ENCODE measurements at regions not wholly inside any gene's neighbourhood (a gene's known extent, or its start where the extent isn't known, plus 50 kb on each side); places are given as distances from the start of the nearest gene placed in this dataset.

- Mint-ChIP-seq H3K27me3 (ENCODE audit: low read depth) (no peaks in the 10 kb centered on the region), H3K9me3 (peaks cover 16% of the 10 kb centered on the region), H3K27ac (no peak overlapping the region), H3K4me3 (no peak overlapping the region), H3K4me1 (ENCODE audit: low read depth) (no peaks in the 10 kb centered on the region), H3K36me3 (ENCODE audit: low read depth) (no peaks in the 10 kb centered on the region)
- DNase-seq (ENCODE audit: low spot score): no peak
Observed at GRCh38 chr9:82302968-82303655, 314.5 kb downstream of the SPATA31D1 start.

GRCh38 chr9:82308836-82309235 lies 320.3 kb downstream of the SPATA31D1 start:
- Mint-ChIP-seq H3K27me3 (ENCODE audit: low read depth) (no peaks in the 10 kb centered on the region), H3K9me3 (peaks cover 19% of the 10 kb centered on the region), H3K36me3 (ENCODE audit: low read depth) (no peaks in the 10 kb centered on the region), H3K27ac (no peak overlapping the region), H3K4me3 (no peak overlapping the region), H3K4me1 (ENCODE audit: low read depth) (no peaks in the 10 kb centered on the region)
- no peak for DNase-seq (ENCODE audit: low spot score)

GRCh38 chr9:82313697-82314096 lies 325.1 kb downstream of the SPATA31D1 start:
- Mint-ChIP-seq H3K36me3 (ENCODE audit: low read depth) (no peaks in the 10 kb centered on the region), H3K27ac (no peak overlapping the region), H3K27me3 (ENCODE audit: low read depth) (no peaks in the 10 kb centered on the region), H3K4me3 (no peak overlapping the region), H3K9me3 (peaks cover 21% of the 10 kb centered on the region), H3K4me1 (ENCODE audit: low read depth) (no peaks in the 10 kb centered on the region)
- DNase-seq (ENCODE audit: low spot score): no peak

DNA sequence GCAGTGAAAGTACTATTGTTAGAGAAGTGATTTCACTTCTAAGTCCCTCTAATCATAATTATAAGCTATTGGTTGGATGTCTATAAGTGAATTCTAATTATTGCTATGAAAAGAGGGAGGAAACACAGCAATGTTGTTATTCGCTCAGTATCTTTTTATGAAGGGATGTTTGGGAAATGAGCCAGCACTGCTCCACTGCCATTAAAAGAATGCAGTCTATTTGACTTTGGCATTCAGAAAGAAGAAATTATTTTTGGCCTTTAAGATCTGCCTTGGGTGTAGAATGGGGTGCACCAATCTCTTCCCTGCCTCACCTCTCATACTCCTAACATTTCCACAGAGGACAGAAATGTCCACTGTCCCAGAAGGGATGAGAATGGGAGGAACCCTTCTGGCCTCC lies 332.0 kb downstream of the SPATA31D1 start:
- no peak overlapping the region for H3K4me3 Mint-ChIP-seq
- no peaks in the 10 kb centered on the region for H3K4me1 Mint-ChIP-seq (ENCODE audit: low read depth)
- H3K27ac Mint-ChIP-seq: no peak overlapping the region
- H3K36me3 Mint-ChIP-seq (ENCODE audit: low read depth): no peaks in the 10 kb centered on the region
- H3K27me3 Mint-ChIP-seq (ENCODE audit: low read depth): no peaks in the 10 kb centered on the region
- no peak for DNase-seq (ENCODE audit: low spot score)
- H3K9me3 Mint-ChIP-seq: peaks cover 46% of the 10 kb centered on the region

- H3K9me3 Mint-ChIP-seq: peaks cover 69% of the 10 kb centered on the region
- H3K4me1 Mint-ChIP-seq (ENCODE audit: low read depth): no peaks in the 10 kb centered on the region
- no peaks in the 10 kb centered on the region for H3K27me3 Mint-ChIP-seq (ENCODE audit: low read depth)
- H3K27ac Mint-ChIP-seq: no peak overlapping the region
- no peak for DNase-seq (ENCODE audit: low spot score)
- no peak overlapping the region for H3K4me3 Mint-ChIP-seq
- no peaks in the 10 kb centered on the region for H3K36me3 Mint-ChIP-seq (ENCODE audit: low read depth)
Observed at GRCh38 chr9:82325907-82326306, 337.3 kb downstream of the SPATA31D1 start.

DNA sequence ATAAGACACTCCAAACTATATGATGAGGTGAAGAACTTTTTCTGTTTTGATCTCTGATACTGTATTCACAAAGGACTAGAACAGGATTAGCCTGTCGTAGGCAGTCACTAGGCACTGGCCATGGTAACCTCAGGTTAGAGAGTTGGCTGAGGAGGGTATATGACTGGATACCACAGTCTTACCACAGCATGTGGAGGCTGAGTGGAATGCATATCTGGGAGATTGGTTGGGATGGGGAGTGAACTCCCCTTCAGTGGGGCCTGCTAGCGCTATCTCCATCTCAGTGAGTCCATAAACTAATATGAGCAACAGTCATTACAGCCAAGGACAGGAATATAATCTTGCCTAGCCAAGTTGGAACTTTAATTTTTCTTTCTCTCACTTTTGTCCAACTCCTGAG lies 339.1 kb downstream of the SPATA31D1 start:
- no peak overlapping the region for H3K27ac Mint-ChIP-seq
- no peak overlapping the region for H3K4me3 Mint-ChIP-seq
- H3K4me1 Mint-ChIP-seq (ENCODE audit: low read depth): no peaks in the 10 kb centered on the region
- no peaks in the 10 kb centered on the region for H3K27me3 Mint-ChIP-seq (ENCODE audit: low read depth)
- DNase-seq (ENCODE audit: low spot score): no peak
- no peaks in the 10 kb centered on the region for H3K36me3 Mint-ChIP-seq (ENCODE audit: low read depth)
- H3K9me3 Mint-ChIP-seq: peaks cover 59% of the 10 kb centered on the region

- peaks cover 34% of the 10 kb centered on the region for H3K9me3 Mint-ChIP-seq
- H3K4me1 Mint-ChIP-seq (ENCODE audit: low read depth): no peaks in the 10 kb centered on the region
- H3K36me3 Mint-ChIP-seq (ENCODE audit: low read depth): no peaks in the 10 kb centered on the region
- H3K27ac Mint-ChIP-seq: no peak overlapping the region
- no peaks in the 10 kb centered on the region for H3K27me3 Mint-ChIP-seq (ENCODE audit: low read depth)
- no peak for DNase-seq (ENCODE audit: low spot score)
- no peak overlapping the region for H3K4me3 Mint-ChIP-seq
Observed at GRCh38 chr9:82331079-82331478, 342.5 kb downstream of the SPATA31D1 start.

- Mint-ChIP-seq H3K36me3 (ENCODE audit: low read depth) (no peaks in the 10 kb centered on the region), H3K4me3 (no peak overlapping the region), H3K27me3 (ENCODE audit: low read depth) (no peaks in the 10 kb centered on the region), H3K9me3 (peaks cover 23% of the 10 kb centered on the region), H3K4me1 (ENCODE audit: low read depth) (no peaks in the 10 kb centered on the region), H3K27ac (no peak overlapping the region)
- DNase-seq (ENCODE audit: low spot score): no peak
Observed at GRCh38 chr9:82332018-82332773, 343.6 kb downstream of the SPATA31D1 start.

- H3K9me3 Mint-ChIP-seq: peaks cover 17% of the 10 kb centered on the region
- H3K4me3 Mint-ChIP-seq: no peak overlapping the region
- DNase-seq (ENCODE audit: low spot score): no peak
Observed at GRCh38 chr9:82332774-82333152, 344.2 kb downstream of the SPATA31D1 start.

DNA sequence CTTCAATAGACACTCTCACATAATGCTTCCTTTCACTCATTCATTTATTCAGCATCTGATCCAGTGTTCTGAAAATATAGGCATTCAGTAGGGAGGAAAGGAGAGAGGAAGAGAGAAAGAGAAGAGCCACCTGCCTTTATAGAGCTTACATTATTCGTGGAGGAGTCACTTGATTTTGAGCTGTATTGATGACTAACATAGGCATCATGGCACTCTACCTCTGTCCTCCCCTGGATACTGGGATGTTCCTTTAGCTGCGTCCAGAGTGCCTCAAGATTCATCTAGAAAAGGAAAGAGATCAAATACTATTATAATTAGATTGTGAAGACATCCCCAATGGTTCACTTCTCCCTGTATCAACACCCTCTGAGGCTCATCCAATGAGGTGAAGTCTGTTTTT lies 345.1 kb downstream of the SPATA31D1 start:
- Mint-ChIP-seq H3K27ac (no peak overlapping the region), H3K4me1 (ENCODE audit: low read depth) (no peaks in the 10 kb centered on the region), H3K4me3 (no peak overlapping the region), H3K36me3 (ENCODE audit: low read depth) (no peaks in the 10 kb centered on the region), H3K9me3 (peaks cover 15% of the 10 kb centered on the region), H3K27me3 (ENCODE audit: low read depth) (no peaks in the 10 kb centered on the region)
- DNase-seq (ENCODE audit: low spot score): no peak

More at GRCh38 chr9:82332774-82333152, 344.2 kb downstream of the SPATA31D1 start:
- Mint-ChIP-seq H3K27ac (no peak overlapping the region), H3K4me1 (ENCODE audit: low read depth) (no peaks in the 10 kb centered on the region), H3K27me3 (ENCODE audit: low read depth) (no peaks in the 10 kb centered on the region), H3K36me3 (ENCODE audit: low read depth) (no peaks in the 10 kb centered on the region)

- DNase-seq (ENCODE audit: low spot score): no peak
- no peaks in the 10 kb centered on the region for H3K4me1 Mint-ChIP-seq (ENCODE audit: low read depth)
- no peaks in the 10 kb centered on the region for H3K36me3 Mint-ChIP-seq (ENCODE audit: low read depth)
- no peaks in the 10 kb centered on the region for H3K27me3 Mint-ChIP-seq (ENCODE audit: low read depth)
- no peak overlapping the region for H3K27ac Mint-ChIP-seq
- H3K9me3 Mint-ChIP-seq: peaks cover 9% of the 10 kb centered on the region
- no peak overlapping the region for H3K4me3 Mint-ChIP-seq
Observed at GRCh38 chr9:82334286-82334685, 345.7 kb downstream of the SPATA31D1 start.

DNA sequence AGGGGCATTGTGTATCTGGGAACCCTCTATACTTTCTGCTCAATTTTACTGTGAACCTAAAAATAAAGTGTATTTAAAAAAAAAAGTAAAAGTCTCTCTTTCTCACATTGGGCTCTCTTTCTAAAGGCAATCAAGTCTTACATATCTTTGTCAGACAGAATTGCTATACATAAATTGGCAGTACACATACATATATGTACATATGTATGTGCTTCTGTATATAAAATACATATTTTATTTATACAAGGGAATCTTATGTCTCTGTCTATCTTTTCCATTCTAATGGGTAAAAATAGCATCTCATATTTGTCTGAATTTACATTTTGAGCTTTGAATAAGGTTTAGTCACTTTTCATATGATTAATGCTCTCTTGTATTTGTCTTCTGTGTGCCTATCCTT lies 348.8 kb downstream of the SPATA31D1 start:
- Mint-ChIP-seq H3K4me1 (ENCODE audit: low read depth) (no peaks in the 10 kb centered on the region), H3K9me3 (peaks cover 8% of the 10 kb centered on the region), H3K27me3 (ENCODE audit: low read depth) (no peaks in the 10 kb centered on the region), H3K36me3 (ENCODE audit: low read depth) (no peaks in the 10 kb centered on the region), H3K27ac (no peak overlapping the region), H3K4me3 (no peak overlapping the region)
- DNase-seq (ENCODE audit: low spot score): no peak

DNA sequence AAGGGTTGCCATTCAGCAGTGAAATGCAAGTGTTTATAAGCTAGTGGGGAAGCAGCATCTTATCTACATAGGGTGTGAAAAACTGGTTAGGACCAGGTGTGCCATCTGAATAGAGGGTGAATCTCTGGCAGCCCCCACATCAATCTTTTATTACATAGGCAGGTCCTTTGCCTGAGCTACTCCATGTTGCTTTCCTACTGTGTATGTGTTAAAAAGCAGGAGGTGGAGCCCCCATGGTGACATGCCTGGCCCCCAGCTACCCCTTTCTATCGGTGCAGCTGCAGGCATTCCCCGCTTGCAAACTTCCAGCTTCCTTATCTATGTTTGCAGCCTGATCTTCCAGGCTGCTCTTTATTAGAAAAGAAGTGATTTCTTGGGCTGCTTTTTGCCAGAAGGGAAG lies 353.5 kb downstream of the SPATA31D1 start:
- Mint-ChIP-seq H3K9me3 (peaks cover 23% of the 10 kb centered on the region), H3K36me3 (ENCODE audit: low read depth) (no peaks in the 10 kb centered on the region), H3K27me3 (ENCODE audit: low read depth) (no peaks in the 10 kb centered on the region), H3K4me3 (no peak overlapping the region), H3K27ac (no peak overlapping the region), H3K4me1 (ENCODE audit: low read depth) (no peaks in the 10 kb centered on the region)
- no peak for DNase-seq (ENCODE audit: low spot score)

DNA sequence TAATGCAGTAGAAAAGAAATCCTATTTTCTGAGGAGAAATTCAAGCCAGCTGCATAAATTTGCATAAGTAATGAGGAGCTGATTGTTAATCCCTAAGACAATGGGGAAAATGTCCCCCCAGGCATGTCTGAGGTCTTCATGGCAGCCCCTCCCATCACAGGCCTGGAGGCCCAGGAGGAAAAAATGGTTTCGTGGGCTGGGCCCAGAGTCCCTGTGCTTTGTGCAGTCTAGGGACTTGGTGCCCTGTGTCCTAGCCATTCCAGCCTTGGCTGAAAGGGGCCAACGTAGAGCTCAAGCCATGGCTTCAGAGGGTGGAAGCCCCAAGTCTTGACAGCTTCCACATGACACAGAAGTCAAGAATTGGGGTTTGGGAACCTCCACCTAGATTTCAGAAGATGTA lies 357.5 kb downstream of the SPATA31D1 start:
- no peak for DNase-seq (ENCODE audit: low spot score)
- Mint-ChIP-seq H3K4me1 (ENCODE audit: low read depth) (no peaks in the 10 kb centered on the region), H3K27me3 (ENCODE audit: low read depth) (no peaks in the 10 kb centered on the region), H3K4me3 (no peak overlapping the region), H3K36me3 (ENCODE audit: low read depth) (no peaks in the 10 kb centered on the region), H3K27ac (no peak overlapping the region), H3K9me3 (peaks cover 43% of the 10 kb centered on the region)
